ENCODE measurements at regions not wholly inside any gene's neighbourhood (a gene's known extent, or its start where the extent isn't known, plus 50 kb on each side); places are given as distances from the start of the nearest gene placed in this dataset.

GRCh38 chr5:89349246-89349980, 466.4 kb upstream of the MEF2C start:
- TF ChIP-seq POLR2AphosphoS5 (IDR thresholded peaks at IDR 0.05; ENCODE audit: low read depth, low read length) (no peak), POLR2A (IDR thresholded peaks at IDR 0.05; ENCODE audit: low read depth, low read length) (no peak), TAF1 (IDR thresholded peaks at IDR 0.05; ENCODE audit: low read depth, low read length) (no peak), PAX5 (IDR thresholded peaks at IDR 0.05; ENCODE audit: insufficient read depth, low read length, severe bottlenecking) (no peak), SPI1 (IDR thresholded peaks at IDR 0.05; ENCODE audit: low read depth, low read length) (no peak)
